H9 (cell line): ENCODE measurements at regions not wholly inside any gene's neighbourhood (a gene's known extent, or its start where the extent isn't known, plus 50 kb on each side); places are given as distances from the start of the nearest gene placed in this dataset.
"Not testable (repeated sequence)": the region's sequence is repeated elsewhere in the genome, so short reads cannot be mapped to it uniquely, and the experiment has no call there.

Source experiments
- DNase-seq: peaks from one replicate; pipeline ENCODE4 v3.0.0-alpha.2; 2017
- H2AFZ ChIP-seq: one replicate; pipeline ENCODE4 v1.6.1; 2013; ENCODE audit warnings: mild to moderate bottlenecking, low read length, control low read depth, moderate library complexity
- H2AK5ac ChIP-seq: 2 replicates; pipeline ENCODE4 v1.6.1; 2013; ENCODE audit warnings: low read length, control low read depth, mixed read lengths; ENCODE audit not compliant: insufficient read length
- H2BK120ac ChIP-seq: one replicate; pipeline ENCODE4 v1.6.1; 2013; ENCODE audit warnings: low read depth, mild to moderate bottlenecking, low read length, control low read depth, inconsistent platforms; ENCODE audit not compliant: poor library complexity, severe bottlenecking
- H2BK12ac ChIP-seq: 2 replicates; pipeline ENCODE4 v1.6.1; 2013; ENCODE audit warnings: low read length, control low read depth, mixed read lengths, low read depth; ENCODE audit not compliant: insufficient read length
- H2BK15ac ChIP-seq: 2 replicates; pipeline ENCODE4 v1.6.1; 2013; ENCODE audit warnings: low read depth, low read length, control low read depth
- H2BK20ac ChIP-seq: one replicate; pipeline ENCODE4 v1.6.1; 2013; ENCODE audit warnings: low read depth, mild to moderate bottlenecking, low read length, control low read depth, inconsistent platforms; ENCODE audit not compliant: poor library complexity, severe bottlenecking
- H2BK5ac ChIP-seq: 2 replicates; pipeline ENCODE4 v1.6.1; 2013; ENCODE audit warnings: low read length, control low read depth, mixed read lengths; ENCODE audit not compliant: insufficient read length
- H3K14ac ChIP-seq: 2 replicates; pipeline ENCODE4 v1.6.1; 2013; ENCODE audit warnings: low read length, control low read depth; ENCODE audit not compliant: insufficient read depth
- H3K18ac ChIP-seq: 2 replicates; pipeline ENCODE4 v1.6.1; 2013; ENCODE audit warnings: low read depth, mild to moderate bottlenecking, mixed read lengths, low read length, control low read depth; ENCODE audit not compliant: insufficient read length
- H3K23ac ChIP-seq: 2 replicates; pipeline ENCODE4 v1.6.1; 2013; ENCODE audit warnings: low read length, control low read depth, mixed read lengths, low read depth; ENCODE audit not compliant: insufficient read length
- H3K23me2 ChIP-seq: 2 replicates; pipeline ENCODE4 v1.6.1; 2013; ENCODE audit warnings: low read depth, mild to moderate bottlenecking, mixed read lengths, low read length, control low read depth; ENCODE audit not compliant: insufficient read length, poor library complexity, severe bottlenecking
- H3K27ac ChIP-seq: 2 replicates; pipeline ENCODE4 v1.5.1; 2013; ENCODE audit warnings: low read length, control low read depth, mixed read lengths, low read depth; ENCODE audit not compliant: insufficient read length
- H3K27me3 ChIP-seq: 2 replicates; pipeline ENCODE4 v1.6.1; 2013; ENCODE audit warnings: low read length, control low read depth, inconsistent platforms; ENCODE audit not compliant: insufficient read depth
- H3K4ac ChIP-seq: 2 replicates; pipeline ENCODE4 v1.6.1; 2013; ENCODE audit warnings: low read depth, mild to moderate bottlenecking, control low read depth, inconsistent platforms, low read length, moderate library complexity
- H3K4me1 ChIP-seq: 2 replicates; pipeline ENCODE4 v1.6.1; 2013; ENCODE audit warnings: low read length, control low read depth, inconsistent platforms; ENCODE audit not compliant: insufficient read depth
- H3K4me2 ChIP-seq: 2 replicates; pipeline ENCODE4 v1.6.1; 2013; ENCODE audit warnings: low read length, control low read depth, mixed read lengths; ENCODE audit not compliant: insufficient read length, insufficient read depth
- H3K56ac ChIP-seq: 2 replicates; pipeline ENCODE4 v1.6.1; 2013; ENCODE audit warnings: low read depth, mild to moderate bottlenecking, mixed read lengths, low read length, control low read depth; ENCODE audit not compliant: insufficient read length
- H3K79me1 ChIP-seq: 2 replicates; pipeline ENCODE4 v1.6.1; 2013; ENCODE audit warnings: low read depth, mild to moderate bottlenecking, moderate library complexity, low read length, control low read depth, inconsistent platforms; ENCODE audit not compliant: insufficient read depth, poor library complexity, severe bottlenecking
- H3K79me2 ChIP-seq: 2 replicates; pipeline ENCODE4 v1.6.1; 2013; ENCODE audit warnings: low read length, control low read depth, inconsistent platforms; ENCODE audit not compliant: insufficient read depth
- H3K9ac ChIP-seq: 2 replicates; pipeline ENCODE4 v1.6.1; 2013; ENCODE audit warnings: low read length, control low read depth, mixed read lengths; ENCODE audit not compliant: insufficient read length; ENCODE audit errors: extremely low read depth
- H3K9me3 ChIP-seq: one replicate; pipeline ENCODE4 v1.6.1; 2013; ENCODE audit warnings: low read depth, low read length, inconsistent platforms; ENCODE audit not compliant: control insufficient read depth
- H3T11ph ChIP-seq: one replicate; pipeline ENCODE4 v1.6.1; 2013; ENCODE audit warnings: mild to moderate bottlenecking, low read length, control low read depth, inconsistent platforms
- H4K20me1 ChIP-seq: one replicate; pipeline ENCODE4 v1.6.1; 2013; ENCODE audit not compliant: control insufficient read depth, insufficient read length, insufficient read depth
- H4K5ac ChIP-seq: 2 replicates; pipeline ENCODE4 v1.6.1; 2013; ENCODE audit warnings: low read depth, mild to moderate bottlenecking, mixed read lengths, low read length, control low read depth; ENCODE audit not compliant: insufficient read length
- H4K8ac ChIP-seq: replicated peaks from 2 replicates; pipeline ENCODE4 v1.6.1; 2013; ENCODE audit warnings: low read length, control low read depth, mixed read lengths, low read depth; ENCODE audit not compliant: insufficient read length
- H4K91ac ChIP-seq: 2 replicates; pipeline ENCODE4 v1.6.1; 2013; ENCODE audit warnings: low read depth, mild to moderate bottlenecking, moderate library complexity, mixed read lengths, low read length, control low read depth; ENCODE audit not compliant: insufficient read length
- H3K27ac Mint-ChIP-seq, 3 experiments: 2 replicates in 2 of 3; 3 replicates in 1 of 3; pipeline ENCODE4 v1.8.0; 2020 to 2021; ENCODE audit warnings: mixed read lengths in 3 of 3, mild to moderate bottlenecking in 1 of 3, moderate library complexity in 1 of 3
- H3K27me3 Mint-ChIP-seq: 2 replicates; pipeline ENCODE4 v1.8.0; 2021; ENCODE audit warnings: low read depth, mild to moderate bottlenecking, moderate library complexity, mixed read lengths
- H3K36me3 Mint-ChIP-seq, 3 experiments: 2 replicates in 2 of 3; 3 replicates in 1 of 3; pipeline ENCODE4 v1.8.0; 2020 to 2021; ENCODE audit warnings: low read depth in 3 of 3, mixed read lengths in 3 of 3; ENCODE audit not compliant: insufficient read depth in 1 of 3
- H3K4me1 Mint-ChIP-seq, 2 experiments: 2 replicates each; pipeline ENCODE4 v1.8.0; 2020; ENCODE audit warnings: mixed read lengths in 2 of 2
- H3K4me3 Mint-ChIP-seq, 2 experiments: 2 replicates in 1 of 2; 3 replicates in 1 of 2; pipeline ENCODE4 v1.8.0; 2020 to 2021; ENCODE audit warnings: mild to moderate bottlenecking in 2 of 2, mixed read lengths in 2 of 2, moderate library complexity in 1 of 2
- H3K9me3 Mint-ChIP-seq, 2 experiments: 2 replicates in 1 of 2; 3 replicates in 1 of 2; pipeline ENCODE4 v1.8.0; 2020; ENCODE audit warnings: mild to moderate bottlenecking in 2 of 2, mixed read lengths in 2 of 2, moderate library complexity in 1 of 2
- WGBS: extraction: QIAGEN DNeasy Blood & Tissue Kit; methylation state at CpG from one replicate; pipeline ENCODE4 v1.1.7; 2013; ENCODE audit warnings: missing lambda C conversion rate, low lambda C conversion rate, mixed read lengths; ENCODE audit not compliant: insufficient read length; ENCODE audit errors: extremely low coverage; 5-methylcytosine and 5-hydroxymethylcytosine counted together
- TF ChIP-seq, protein P1 (sequence below): fragments of 200-600 bp; sonication (generic); conservative IDR thresholded peaks from 3 replicates; pipeline ENCODE4 v1.8.0; 2021; ENCODE audit warnings: antibody characterized with exemption, mild to moderate bottlenecking

DNA sequence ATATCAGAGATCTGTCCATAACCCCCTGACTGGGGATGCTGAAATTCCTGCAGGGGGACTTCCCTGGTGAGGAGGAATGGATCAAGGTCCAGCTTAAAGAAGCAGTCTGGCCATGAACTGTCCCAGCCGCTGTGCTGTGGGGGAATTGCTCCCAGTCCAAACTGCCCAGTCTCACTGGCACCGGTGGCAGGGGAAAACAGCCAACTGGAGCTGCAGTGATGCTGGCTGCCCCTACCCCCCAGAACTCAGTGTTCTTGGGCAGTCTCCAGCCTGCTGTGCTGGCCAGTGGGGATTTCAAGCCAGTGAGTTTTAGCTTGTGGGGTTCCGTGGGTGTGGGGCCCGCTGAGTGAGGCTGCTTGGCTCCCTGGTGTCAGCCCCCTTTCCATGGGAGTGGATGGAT, 306.5 kb upstream of the RPS23 start:
- Histone ChIP-seq H3K56ac (no peak overlapping the region), H4K20me1 (no peaks in the 10 kb centered on the region), H3K4me1 (no peaks in the 10 kb centered on the region), H2BK20ac (no peak overlapping the region), H2BK120ac (no peak overlapping the region), H4K8ac (no peak overlapping the region), H2BK15ac (no peak overlapping the region), H3K23ac (no peak overlapping the region), H3K9ac (no peak overlapping the region), H2BK12ac (no peak overlapping the region), H3K18ac (no peak overlapping the region), H3K14ac (no peak overlapping the region), H3K4ac (no peak overlapping the region), H3K27ac (no peak overlapping the region), H2AFZ (no peak overlapping the region), H3K4me2 (no peak overlapping the region), H3K79me2 (no peaks in the 10 kb centered on the region), H2AK5ac (no peak overlapping the region), H3T11ph (no peak overlapping the region), H4K91ac (no peak overlapping the region), H3K27me3 (no peaks in the 10 kb centered on the region), H3K9me3 (peaks cover 16% of the 10 kb centered on the region), H4K5ac (no peak overlapping the region), H3K23me2 (no peaks in the 10 kb centered on the region), H3K79me1 (no peaks in the 10 kb centered on the region), H2BK5ac (no peak overlapping the region)
- peaks cover 12 to 15% of the 10 kb centered on the region in 2 experiments for H3K4me1 Mint-ChIP-seq
- TF ChIP-seq, protein P1, sequence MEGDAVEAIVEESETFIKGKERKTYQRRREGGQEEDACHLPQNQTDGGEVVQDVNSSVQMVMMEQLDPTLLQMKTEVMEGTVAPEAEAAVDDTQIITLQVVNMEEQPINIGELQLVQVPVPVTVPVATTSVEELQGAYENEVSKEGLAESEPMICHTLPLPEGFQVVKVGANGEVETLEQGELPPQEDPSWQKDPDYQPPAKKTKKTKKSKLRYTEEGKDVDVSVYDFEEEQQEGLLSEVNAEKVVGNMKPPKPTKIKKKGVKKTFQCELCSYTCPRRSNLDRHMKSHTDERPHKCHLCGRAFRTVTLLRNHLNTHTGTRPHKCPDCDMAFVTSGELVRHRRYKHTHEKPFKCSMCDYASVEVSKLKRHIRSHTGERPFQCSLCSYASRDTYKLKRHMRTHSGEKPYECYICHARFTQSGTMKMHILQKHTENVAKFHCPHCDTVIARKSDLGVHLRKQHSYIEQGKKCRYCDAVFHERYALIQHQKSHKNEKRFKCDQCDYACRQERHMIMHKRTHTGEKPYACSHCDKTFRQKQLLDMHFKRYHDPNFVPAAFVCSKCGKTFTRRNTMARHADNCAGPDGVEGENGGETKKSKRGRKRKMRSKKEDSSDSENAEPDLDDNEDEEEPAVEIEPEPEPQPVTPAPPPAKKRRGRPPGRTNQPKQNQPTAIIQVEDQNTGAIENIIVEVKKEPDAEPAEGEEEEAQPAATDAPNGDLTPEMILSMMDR, result no peak
- peaks cover 33 to 65% (median 44%) of the 10 kb centered on the region in 3 experiments for H3K36me3 Mint-ChIP-seq
- no peak overlapping the region for H3K4me3 Mint-ChIP-seq
- H3K9me3 Mint-ChIP-seq, result peaks cover 54 to 60% of the 10 kb centered on the region in 2 experiments
- no peaks in the 10 kb centered on the region; the same call in 1 of the 2 replicates for H3K27me3 Mint-ChIP-seq
- WGBS, result no CpG with 5 or more reads among the region's 4 CpGs
- H3K27ac Mint-ChIP-seq, result no peak overlapping the region
- no peak for DNase-seq

DNA sequence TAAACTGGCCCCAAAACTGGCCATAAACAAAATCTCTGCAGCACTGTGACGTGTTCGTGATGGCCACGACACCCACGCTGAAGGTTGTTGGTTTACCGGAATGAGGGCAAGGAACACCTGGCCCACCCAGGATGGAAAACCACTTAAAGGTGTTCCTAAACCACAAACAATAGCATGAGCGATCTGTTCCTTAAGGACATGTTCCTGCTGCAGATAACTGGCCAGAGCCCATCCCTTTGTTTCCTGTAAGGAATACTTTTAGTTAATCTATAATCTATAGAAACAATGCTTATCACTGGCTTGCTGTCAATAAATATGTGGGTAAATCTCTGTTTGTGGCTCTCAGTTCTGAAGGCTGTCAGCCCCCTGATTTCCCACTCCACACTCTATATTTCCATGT, 305.2 kb upstream of the RPS23 start:
- H3K9me3 Mint-ChIP-seq, result peaks cover 41 to 51% of the 10 kb centered on the region in 2 experiments
- not testable (repeated sequence) for H3K27ac Mint-ChIP-seq, H3K4me3 Mint-ChIP-seq, H3K4me2 ChIP-seq, H4K91ac ChIP-seq, H3K27me3 ChIP-seq, H2AK5ac ChIP-seq, H3T11ph ChIP-seq, H2AFZ ChIP-seq, H3K27me3 Mint-ChIP-seq, H3K23ac ChIP-seq, H2BK15ac ChIP-seq, H3K79me1 ChIP-seq, H2BK5ac ChIP-seq, H3K14ac ChIP-seq, H3K4ac ChIP-seq, H2BK120ac ChIP-seq, DNase-seq, H3K27ac ChIP-seq, H3K56ac ChIP-seq, H2BK20ac ChIP-seq, H3K79me2 ChIP-seq, H3K23me2 ChIP-seq, H3K4me1 ChIP-seq, H2BK12ac ChIP-seq, H3K18ac ChIP-seq, H4K8ac ChIP-seq, H3K9me3 ChIP-seq, H4K5ac ChIP-seq, H3K9ac ChIP-seq, H4K20me1 ChIP-seq
- peaks cover 12 to 15% of the 10 kb centered on the region in 2 experiments for H3K4me1 Mint-ChIP-seq
- WGBS, result no CpG with 5 or more reads among the region's 6 CpGs
- H3K36me3 Mint-ChIP-seq, result peaks cover 22 to 52% (median 31%) of the 10 kb centered on the region in 3 experiments
